GM23338 (cell line): ENCODE measurements at regions not wholly inside any gene's neighbourhood (a gene's known extent, or its start where the extent isn't known, plus 50 kb on each side); places are given as distances from the start of the nearest gene placed in this dataset.

ENCODE experiments used
- ATAC-seq: fragments of 200-7000 bp; cut with Tn5 transposase; 3 replicates; pipeline ENCODE4 v1.9.1; 2020
- DNase-seq: peaks from one replicate; pipeline ENCODE4 v3.0.0-alpha.2; 2015; ENCODE audit warnings: low spot score
- H2AFZ ChIP-seq: fragments of 200-600 bp; sonication (generic); 2 replicates; pipeline ENCODE4 v1.8.0; 2016; ENCODE audit warnings: antibody characterized with exemption, mild to moderate bottlenecking, moderate library complexity
- H3F3A ChIP-seq: fragments of 200-600 bp; sonication (generic); replicated peaks from 2 replicates; pipeline ENCODE4 v1.8.0; 2017; ENCODE audit warnings: antibody characterized with exemption, mixed run types, low read depth
- H3K27ac ChIP-seq: fragments of 200-600 bp; sonication (generic); 2 replicates; pipeline ENCODE4 v1.6.1; 2016; ENCODE audit warnings: low read depth
- H3K27me3 ChIP-seq: fragments of 200-600 bp; sonication (generic); 2 replicates; pipeline ENCODE4 v1.8.0; 2016; ENCODE audit warnings: mild to moderate bottlenecking, mixed run types, moderate library complexity; ENCODE audit not compliant: insufficient read depth
- H3K36me3 ChIP-seq: fragments of 200-600 bp; sonication (generic); 2 replicates; pipeline ENCODE4 v1.8.0; 2016; ENCODE audit warnings: mild to moderate bottlenecking; ENCODE audit not compliant: insufficient read depth
- H3K4me1 ChIP-seq: fragments of 200-600 bp; sonication (generic); 2 replicates; pipeline ENCODE4 v1.8.0; 2016; ENCODE audit warnings: mild to moderate bottlenecking, moderate library complexity; ENCODE audit not compliant: insufficient read depth
- H3K4me2 ChIP-seq: fragments of 200-600 bp; sonication (generic); 2 replicates; pipeline ENCODE4 v1.7.1; 2017; ENCODE audit warnings: mixed run types
- H3K4me3 ChIP-seq: fragments of 200-600 bp; sonication (generic); 2 replicates; pipeline ENCODE4 v1.6.1; 2016; ENCODE audit warnings: mixed run types
- H3K79me2 ChIP-seq: fragments of 200-600 bp; sonication (generic); replicated peaks from 2 replicates; pipeline ENCODE4 v1.8.0; 2017; ENCODE audit warnings: mild to moderate bottlenecking; ENCODE audit not compliant: insufficient read depth
- H3K9me2 ChIP-seq: fragments of 200-600 bp; sonication (generic); 2 replicates; pipeline ENCODE4 v1.8.0; 2017; ENCODE audit not compliant: insufficient read depth
- H4K20me1 ChIP-seq: fragments of 200-600 bp; sonication (generic); replicated peaks from 2 replicates; pipeline ENCODE4 v1.8.0; 2017; ENCODE audit warnings: mild to moderate bottlenecking; ENCODE audit not compliant: insufficient read depth
- H3K27ac Mint-ChIP-seq: 2 replicates; pipeline ENCODE4 v1.8.0; 2020; ENCODE audit warnings: inconsistent platforms, mild to moderate bottlenecking, moderate library complexity, mixed read lengths
- H3K27me3 Mint-ChIP-seq: 3 replicates; pipeline ENCODE4 v1.8.0; 2022; ENCODE audit warnings: low read depth, mild to moderate bottlenecking, moderate library complexity, mixed read lengths, inconsistent platforms; ENCODE audit not compliant: insufficient read depth, poor library complexity
- H3K36me3 Mint-ChIP-seq: 3 replicates; pipeline ENCODE4 v1.8.0; 2021; ENCODE audit warnings: low read depth, mild to moderate bottlenecking, inconsistent platforms, moderate library complexity, mixed read lengths
- H3K4me1 Mint-ChIP-seq: 3 replicates; pipeline ENCODE4 v1.8.0; 2020; ENCODE audit warnings: mild to moderate bottlenecking, inconsistent platforms, mixed read lengths
- H3K4me3 Mint-ChIP-seq: 3 replicates; pipeline ENCODE4 v1.8.0; 2021; ENCODE audit warnings: moderate library complexity, mild to moderate bottlenecking, inconsistent platforms, mixed read lengths
- H3K9me3 Mint-ChIP-seq: 3 replicates; pipeline ENCODE4 v1.8.0; 2020; ENCODE audit warnings: moderate library complexity, mild to moderate bottlenecking, inconsistent platforms, mixed read lengths
- CREB1 ChIP-seq: fragments of 250-450 bp; sonication (Bioruptor Pico); IDR thresholded peaks from 2 replicates; pipeline ENCODE4 v1.5.0; 2020; ENCODE audit warnings: low read depth, mild to moderate bottlenecking, moderate library complexity
- CTCF ChIP-seq, 2 experiments: fragments of 200-600 bp in 1 of 2; sonication (generic) in 1 of 2; conservative IDR thresholded peaks; 2 replicates each; pipeline versions ENCODE4 v1.5.1 to v1.6.1; 2016 to 2017; ENCODE audit warnings: antibody characterized with exemption in 2 of 2, low read depth in 2 of 2, mild to moderate bottlenecking in 2 of 2, moderate library complexity in 1 of 2
- ETS1 ChIP-seq: IDR thresholded peaks from 2 replicates; pipeline ENCODE4 v1.6.1; 2016; ENCODE audit warnings: antibody characterized with exemption
- EZH2phosphoT487 ChIP-seq: fragments of 200-600 bp; sonication (generic); IDR thresholded peaks from one replicate; pipeline ENCODE4 v1.8.1; 2018; ENCODE audit warnings: antibody characterized with exemption; ENCODE audit not compliant: unreplicated experiment
- JUNB ChIP-seq: IDR thresholded peaks from one replicate; pipeline ENCODE4 v1.6.1; 2016; ENCODE audit warnings: antibody characterized with exemption; ENCODE audit not compliant: unreplicated experiment
- NANOG ChIP-seq: IDR thresholded peaks from 2 replicates; pipeline ENCODE4 v1.6.1; 2016; ENCODE audit warnings: antibody characterized with exemption, borderline replicate concordance
- POLR2AphosphoS5 ChIP-seq: IDR thresholded peaks from 2 replicates; pipeline ENCODE4 v1.6.1; 2016; ENCODE audit warnings: antibody characterized with exemption, low read depth
- REST ChIP-seq: IDR thresholded peaks from one replicate; pipeline ENCODE4 v1.6.1; 2018; ENCODE audit warnings: antibody characterized with exemption; ENCODE audit not compliant: unreplicated experiment
- ZNF114 ChIP-seq: fragments of 250-450 bp; sonication (Bioruptor Pico); IDR thresholded peaks from 2 replicates; pipeline ENCODE4 v1.5.0; 2020; ENCODE audit warnings: mild to moderate bottlenecking, moderate library complexity
- ZNF462 ChIP-seq: fragments of 250-450 bp; sonication (Bioruptor Pico); IDR thresholded peaks from 2 replicates; pipeline ENCODE4 v1.5.0; 2020; ENCODE audit warnings: mild to moderate bottlenecking, moderate library complexity

GRCh38 chr11:112563808-112564207 is 303.1 kb upstream of the PLET1 start (continued):
- TF ChIP-seq ZNF462 (CRISPR knock-in tag): no peak
- TF ChIP-seq POLR2AphosphoS5: no peak

GRCh38 chr11:112564228-112564955 is 303.7 kb upstream of the PLET1 start:
- H3K4me1 Mint-ChIP-seq: peaks cover 6% of the 10 kb centered on the region; the same call in 2 of the 3 replicates
- Histone ChIP-seq H3K27ac (no peak overlapping the region), H3K4me2 (no peak overlapping the region), H3K4me3 (no peak overlapping the region), H3K27me3 (no peaks in the 10 kb centered on the region), H3F3A (no peaks in the 10 kb centered on the region), H3K4me1 (no peaks in the 10 kb centered on the region), H4K20me1 (no peaks in the 10 kb centered on the region), H3K79me2 (no peaks in the 10 kb centered on the region), H2AFZ (0 out of 2 replicates have a peak overlapping the region, but pooled peaks have one; percentile 63), H3K36me3 (no peaks in the 10 kb centered on the region), H3K9me2 (0 out of 2 replicates have a peak, but pooled peaks cover 5% of the 10 kb centered on the region)
- H3K36me3 Mint-ChIP-seq: no peaks in the 10 kb centered on the region
- no peak for DNase-seq
- no peaks in the 10 kb centered on the region for H3K9me3 Mint-ChIP-seq
- no peak overlapping the region for H3K4me3 Mint-ChIP-seq
- H3K27ac Mint-ChIP-seq: no peak overlapping the region
- no peaks in the 10 kb centered on the region for H3K27me3 Mint-ChIP-seq
- no peak for ATAC-seq
- TF ChIP-seq ZNF114 (CRISPR knock-in tag) (no peak), REST (no peak), NANOG (no peak), CREB1 (CRISPR knock-in tag) (no peak), CTCF (conservative IDR thresholded peaks at IDR 0.05; ENCODE audit: low read depth in 2 of 2) (no peak), EZH2phosphoT487 (no peak), JUNB (no peak), ETS1 (no peak)
